ENCODE measurements at regions not wholly inside any gene's neighbourhood (a gene's known extent, or its start where the extent isn't known, plus 50 kb on each side); places are given as distances from the start of the nearest gene placed in this dataset.

DNA sequence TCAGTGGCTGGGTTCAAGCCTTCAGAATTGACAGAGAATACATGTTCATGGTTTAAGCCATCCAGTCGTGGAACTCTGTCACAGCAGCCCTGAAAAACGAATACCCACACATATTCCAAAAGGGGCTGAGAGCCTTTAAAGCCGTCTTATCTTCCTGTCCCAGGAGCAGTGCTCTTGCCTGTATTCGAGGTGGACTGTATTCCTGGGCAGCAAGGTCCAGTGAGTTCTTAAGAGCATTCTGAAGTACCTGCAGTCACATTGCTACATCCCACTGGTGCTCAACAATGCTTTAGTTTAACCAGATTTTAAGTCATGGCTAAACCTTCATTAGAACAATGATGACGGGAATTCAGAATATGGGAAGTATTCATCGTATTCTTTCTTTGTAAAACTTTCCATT lies 380.7 kb upstream of the KLF4 start:
- H3K9ac ChIP-seq (ENCODE audit: low read length), result no peak overlapping the region
- ChIA-PET POLR2A (no interaction called here), CTCF (no interaction called here), RAD21 (ENCODE audit: low non-redundant PET in 1 of 2, low total read pairs in 2 of 2, uncharacterized antibody in 2 of 2, unreplicated experiment in 2 of 2) (no interaction called here)
- H3K27ac ChIP-seq (ENCODE audit: low read depth, low read length), result no peak overlapping the region
- H3K4me3 ChIP-seq (replicated peaks in 1 of 2; ENCODE audit: low read depth in 1 of 2, low read length in 2 of 2), result no peak overlapping the region
- DNase-seq (ENCODE audit: low read depth, low spot score), result no peak
- no peak for ATAC-seq
- H3K9me3 ChIP-seq (ENCODE audit: control insufficient read depth in 1 of 2, insufficient read depth in 1 of 2, low read depth in 1 of 2, low read length in 2 of 2), result no peaks in the 10 kb centered on the region
- intact Hi-C loops (cut with micrococcal nuclease), result loop anchor here (10.0 kb wide), 1 partner anchor 55 kb away; no protein-coding TSS in a partner anchor
- no peaks in the 10 kb centered on the region for H3K79me2 ChIP-seq (ENCODE audit: insufficient read depth, low read length)
- H3K36me3 ChIP-seq (ENCODE audit: control insufficient read depth in 1 of 2, insufficient read depth in 2 of 2, low read length in 2 of 2), result no peaks in the 10 kb centered on the region
- H3K4me1 ChIP-seq (ENCODE audit: control insufficient read depth in 1 of 2, insufficient read depth in 2 of 2, low read length in 2 of 2), result no peaks in the 10 kb centered on the region
- no peak overlapping the region for H2AFZ ChIP-seq (ENCODE audit: low read depth, low read length, poor library complexity, severe bottlenecking)
- H3K27me3 ChIP-seq (ENCODE audit: insufficient read depth, low read length), result no peaks in the 10 kb centered on the region
- no TSS peak for BruUV-seq (replicated peaks)
- TF ChIP-seq ZNF274 (IDR thresholded peaks at IDR 0.05; ENCODE audit: low read depth, low read length) (no peak), SP1 (IDR thresholded peaks at IDR 0.05; ENCODE audit: low read depth) (no peak), CBX3 (IDR thresholded peaks at IDR 0.05; ENCODE audit: low read depth) (no peak), TCF7L2 (IDR thresholded peaks at IDR 0.05; ENCODE audit: borderline replicate concordance, extremely low read depth, insufficient read depth, insufficient read length) (no peak), ELF1 (IDR thresholded peaks at IDR 0.05; ENCODE audit: borderline replicate concordance, low read depth) (no peak), FOSL1 (IDR thresholded peaks at IDR 0.05; ENCODE audit: low read depth) (no peak), YY1 (IDR thresholded peaks at IDR 0.05; ENCODE audit: extremely low read depth, insufficient replicate concordance, low read depth, low read length) (no peak), EZH2phosphoT487 (IDR thresholded peaks at IDR 0.05; ENCODE audit: borderline replicate concordance) (no peak)
- TF ChIP-seq, protein P1, sequence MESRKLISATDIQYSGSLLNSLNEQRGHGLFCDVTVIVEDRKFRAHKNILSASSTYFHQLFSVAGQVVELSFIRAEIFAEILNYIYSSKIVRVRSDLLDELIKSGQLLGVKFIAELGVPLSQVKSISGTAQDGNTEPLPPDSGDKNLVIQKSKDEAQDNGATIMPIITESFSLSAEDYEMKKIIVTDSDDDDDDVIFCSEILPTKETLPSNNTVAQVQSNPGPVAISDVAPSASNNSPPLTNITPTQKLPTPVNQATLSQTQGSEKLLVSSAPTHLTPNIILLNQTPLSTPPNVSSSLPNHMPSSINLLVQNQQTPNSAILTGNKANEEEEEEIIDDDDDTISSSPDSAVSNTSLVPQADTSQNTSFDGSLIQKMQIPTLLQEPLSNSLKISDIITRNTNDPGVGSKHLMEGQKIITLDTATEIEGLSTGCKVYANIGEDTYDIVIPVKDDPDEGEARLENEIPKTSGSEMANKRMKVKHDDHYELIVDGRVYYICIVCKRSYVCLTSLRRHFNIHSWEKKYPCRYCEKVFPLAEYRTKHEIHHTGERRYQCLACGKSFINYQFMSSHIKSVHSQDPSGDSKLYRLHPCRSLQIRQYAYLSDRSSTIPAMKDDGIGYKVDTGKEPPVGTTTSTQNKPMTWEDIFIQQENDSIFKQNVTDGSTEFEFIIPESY (IDR thresholded peaks at IDR 0.05; ENCODE audit: extremely low read depth, insufficient replicate concordance, low read length), result no peak
- no peaks in the 10 kb centered on the region for H4K20me1 ChIP-seq (ENCODE audit: insufficient read depth)
- no peak overlapping the region for H3K4me2 ChIP-seq (ENCODE audit: low read length)
- H3K9me2 ChIP-seq (ENCODE audit: insufficient read depth), result no peaks in the 10 kb centered on the region

Measured in HCT116 (cell line).